Astrocyte of the cerebellum (primary cell): ENCODE measurements at regions not wholly inside any gene's neighbourhood (a gene's known extent, or its start where the extent isn't known, plus 50 kb on each side); places are given as distances from the start of the nearest gene placed in this dataset.

Experiments
- DNase-seq: peaks from one replicate; pipeline ENCODE4 v3.0.0-alpha.2; 2011; ENCODE audit warnings: low read depth
- H3K4me3 ChIP-seq: 2 replicates; pipeline ENCODE4 v1.5.1; 2011; ENCODE audit warnings: mild to moderate bottlenecking, low read depth, low read length, moderate library complexity
- in situ Hi-C: cut with HindIII; loops from 2 replicates; pipeline ENCODE4 v1.10.0; 2017; ENCODE audit warnings: low sequenced_read_pairs
- TF ChIP-seq, protein P1 (sequence below): IDR thresholded peaks from 2 replicates; pipeline ENCODE4 v1.5.1; 2012; ENCODE audit warnings: low read length, low read depth, moderate library complexity, mild to moderate bottlenecking; ENCODE audit errors: missing control alignments

- H3K4me3 ChIP-seq, result no peak overlapping the region
- no peak for DNase-seq
- in situ Hi-C loops, result no loop called here
- TF ChIP-seq, protein P1, sequence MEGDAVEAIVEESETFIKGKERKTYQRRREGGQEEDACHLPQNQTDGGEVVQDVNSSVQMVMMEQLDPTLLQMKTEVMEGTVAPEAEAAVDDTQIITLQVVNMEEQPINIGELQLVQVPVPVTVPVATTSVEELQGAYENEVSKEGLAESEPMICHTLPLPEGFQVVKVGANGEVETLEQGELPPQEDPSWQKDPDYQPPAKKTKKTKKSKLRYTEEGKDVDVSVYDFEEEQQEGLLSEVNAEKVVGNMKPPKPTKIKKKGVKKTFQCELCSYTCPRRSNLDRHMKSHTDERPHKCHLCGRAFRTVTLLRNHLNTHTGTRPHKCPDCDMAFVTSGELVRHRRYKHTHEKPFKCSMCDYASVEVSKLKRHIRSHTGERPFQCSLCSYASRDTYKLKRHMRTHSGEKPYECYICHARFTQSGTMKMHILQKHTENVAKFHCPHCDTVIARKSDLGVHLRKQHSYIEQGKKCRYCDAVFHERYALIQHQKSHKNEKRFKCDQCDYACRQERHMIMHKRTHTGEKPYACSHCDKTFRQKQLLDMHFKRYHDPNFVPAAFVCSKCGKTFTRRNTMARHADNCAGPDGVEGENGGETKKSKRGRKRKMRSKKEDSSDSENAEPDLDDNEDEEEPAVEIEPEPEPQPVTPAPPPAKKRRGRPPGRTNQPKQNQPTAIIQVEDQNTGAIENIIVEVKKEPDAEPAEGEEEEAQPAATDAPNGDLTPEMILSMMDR, result no peak
Measured at GRCh38 chr6:98581705-98582104, 252.7 kb upstream of the POU3F2 start.

DNA sequence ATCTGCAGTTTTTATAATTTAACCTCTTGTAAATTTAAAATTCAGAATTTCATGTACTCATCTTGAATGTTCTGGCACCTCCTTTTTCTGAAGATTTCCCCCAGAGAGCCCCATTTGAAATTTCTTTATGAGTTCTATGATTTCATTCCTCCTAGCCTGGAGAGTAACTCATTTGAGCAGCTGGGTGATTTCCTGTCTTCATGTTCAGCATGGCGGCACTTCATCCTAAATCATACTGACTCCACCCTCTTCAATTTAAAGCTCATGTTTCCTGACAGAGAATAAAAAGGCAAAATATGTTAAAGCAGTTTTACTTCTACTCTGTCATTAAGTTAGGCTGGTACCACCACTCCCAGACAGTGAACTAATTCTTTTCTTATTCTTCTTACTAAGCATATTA, 250.9 kb upstream of the POU3F2 start:
- TF ChIP-seq, protein P1, result no peak
- in situ Hi-C loops, result no loop called here
- no peak overlapping the region for H3K4me3 ChIP-seq
- no peak for DNase-seq

- no peak overlapping the region for H3K4me3 ChIP-seq
- in situ Hi-C loops, result no loop called here
- DNase-seq, result no peak
- TF ChIP-seq, protein P1, result no peak
Measured at GRCh38 chr6:98586163-98586562, 248.2 kb upstream of the POU3F2 start.

DNA sequence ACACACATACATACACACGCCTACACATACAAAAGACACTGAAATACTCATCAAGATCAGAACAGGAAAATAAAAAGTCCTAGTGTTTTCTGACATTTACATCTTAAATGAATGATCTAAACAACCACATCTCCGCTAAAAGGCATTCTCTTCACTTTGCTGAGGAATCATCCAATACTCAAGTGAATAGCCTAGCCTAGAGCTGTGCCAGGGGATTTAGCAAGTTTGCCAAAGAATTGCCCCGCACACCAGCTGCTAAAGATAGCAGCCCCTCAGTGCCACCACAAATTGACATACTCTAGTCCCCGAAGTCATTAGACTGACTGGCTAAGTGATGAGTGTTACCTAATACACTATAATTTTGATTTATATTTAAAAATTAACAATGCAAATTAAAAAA, 246.8 kb upstream of the POU3F2 start:
- DNase-seq, result no peak
- no peak overlapping the region for H3K4me3 ChIP-seq
- TF ChIP-seq, protein P1, result no peak
- in situ Hi-C loops, result no loop called here

- no peak overlapping the region for H3K4me3 ChIP-seq
Measured at GRCh38 chr6:98589536-98589935, 244.8 kb upstream of the POU3F2 start.

DNA sequence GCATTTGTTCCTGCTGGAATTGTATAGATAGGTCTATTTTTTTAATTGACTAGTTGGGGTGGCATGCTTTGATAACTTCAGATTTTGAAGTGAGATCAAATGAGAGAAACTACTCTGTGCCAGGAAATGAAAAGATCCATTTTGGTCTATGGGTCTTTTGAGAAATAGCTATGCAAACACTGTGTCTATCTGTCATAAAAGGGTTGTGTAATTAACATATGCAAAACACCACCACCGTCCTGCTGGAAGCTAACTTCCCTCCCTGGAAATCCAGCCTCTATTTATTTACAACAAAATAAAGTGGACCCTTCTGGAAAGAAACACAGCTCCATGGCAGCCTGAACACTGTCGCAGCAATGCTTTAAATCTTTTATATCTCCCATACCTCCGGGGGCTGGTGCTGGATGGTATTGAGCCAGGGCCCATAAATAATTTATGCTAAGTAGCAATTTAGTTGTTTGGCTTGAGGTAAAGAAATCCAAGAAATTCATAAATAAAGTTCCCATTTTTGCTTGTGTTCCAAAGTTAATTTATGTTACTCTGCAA, 244.2 kb upstream of the POU3F2 start:
- in situ Hi-C loops, result no loop called here
- no peak for DNase-seq
- no peak overlapping the region for H3K4me3 ChIP-seq
- TF ChIP-seq, protein P1, result no peak

More at GRCh38 chr6:98589536-98589935, 244.8 kb upstream of the POU3F2 start:
- TF ChIP-seq, protein P1, result no peak
- in situ Hi-C loops, result no loop called here
- no peak for DNase-seq
